Gastroesophageal sphincter (tissue), 4 donors: ENCODE measurements at regions not wholly inside any gene's neighbourhood (a gene's known extent, or its start where the extent isn't known, plus 50 kb on each side); places are given as distances from the start of the nearest gene placed in this dataset.

Experiments
- ATAC-seq: fragments of 150-250 bp; one replicate; pipeline ENCODE4 v1.9.1; 2016; ENCODE audit warnings: mild to moderate bottlenecking, moderate library complexity
- H3K27ac ChIP-seq, 4 donors: fragments of 200-600 bp; sonication (generic) in 3 of 4; 1 replicate in 3 of 4; 2 replicates in 1 of 4; pipeline ENCODE4 v1.5.1; 2016 to 2019
- H3K27me3 ChIP-seq: fragments of 200-600 bp; sonication (generic); one replicate; pipeline ENCODE4 v1.5.1; 2019
- H3K36me3 ChIP-seq, 2 donors: fragments of 200-600 bp; sonication (generic); one replicate each; pipeline ENCODE4 v1.5.1; 2019; ENCODE audit warnings: control low read depth in 1 of 2
- H3K4me1 ChIP-seq, 3 donors: fragments of 200-600 bp; sonication (generic); 1 replicate in 2 of 3; 2 replicates in 1 of 3; pipeline ENCODE4 v1.5.1; 2016 to 2019; ENCODE audit warnings: control low read depth in 2 of 3
- H3K4me3 ChIP-seq, 2 donors: fragments of 200-600 bp; sonication (generic); one replicate each; pipeline ENCODE4 v1.5.1; 2019; ENCODE audit warnings: mild to moderate bottlenecking in 1 of 2, moderate library complexity in 1 of 2
- H3K9me3 ChIP-seq, 3 donors: fragments of 200-600 bp; sonication (generic); one replicate each; pipeline ENCODE4 v1.5.1; 2017 to 2019; ENCODE audit warnings: control low read depth in 2 of 3
- CTCF ChIP-seq, 4 experiments: fragments of 200-600 bp in 2 of 4; fragments of 450-650 bp in 2 of 4; sonication (generic) in 1 of 4; IDR thresholded peaks; one replicate each; pipeline ENCODE4 v1.5.1; 2017 to 2019; ENCODE audit warnings: antibody characterized with exemption in 4 of 4, mild to moderate bottlenecking in 2 of 4, moderate library complexity in 2 of 4
- EP300 ChIP-seq: sonication (generic); formaldehyde crosslinking; IDR thresholded peaks from one replicate; pipeline ENCODE4 v1.6.1; 2017; ENCODE audit warnings: antibody characterized with exemption, mild to moderate bottlenecking
- POLR2A ChIP-seq, 2 donors: fragments of 450-650 bp; IDR thresholded peaks; one replicate each; pipeline ENCODE4 v1.6.1; 2017; ENCODE audit warnings: antibody characterized with exemption in 2 of 2, mild to moderate bottlenecking in 2 of 2, moderate library complexity in 1 of 2
- POLR2AphosphoS5 ChIP-seq: sonication (generic); formaldehyde crosslinking; IDR thresholded peaks from one replicate; pipeline ENCODE4 v1.6.1; 2017; ENCODE audit warnings: antibody characterized with exemption
- WGBS, 2 donors: methylation state at CpG; one replicate each; pipeline ENCODE4 v1.1.5; 2018; ENCODE audit warnings: low coverage in 1 of 2; 5-methylcytosine and 5-hydroxymethylcytosine counted together

GRCh38 chr15:31559786-31560185, 233.2 kb downstream of the KLF13 start:
- WGBS, 2 donors = 72 to 78% methylated on average over 3 of the region's 3 CpGs
- H3K4me1 ChIP-seq = no peaks in the 10 kb centered on the region
- peaks cover 0 to 26% of the 10 kb centered on the region in 2 donors for H3K36me3 ChIP-seq
- no peaks in the 10 kb centered on the region for H3K27me3 ChIP-seq
- H3K4me3 ChIP-seq = no peak overlapping the region
- TF ChIP-seq POLR2AphosphoS5 = no peak
- TF ChIP-seq POLR2A (IDR thresholded peaks at IDR 0.05) = no peak
- TF ChIP-seq EP300 = no peak
- no peak for TF ChIP-seq CTCF (IDR thresholded peaks at IDR 0.05)
- no peaks in the 10 kb centered on the region for H3K9me3 ChIP-seq
- no peak for ATAC-seq
- no peak overlapping the region for H3K27ac ChIP-seq

- TF ChIP-seq POLR2AphosphoS5 (no peak), CTCF (IDR thresholded peaks at IDR 0.05) (no peak), POLR2A (IDR thresholded peaks at IDR 0.05) (no peak)
- Histone ChIP-seq H3K27ac (no peak overlapping the region), H3K4me1 (no peaks in the 10 kb centered on the region), H3K36me3 (peaks cover 0 to 26% of the 10 kb centered on the region in 2 donors), H3K4me3 (no peak overlapping the region), H3K27me3 (no peaks in the 10 kb centered on the region), H3K9me3 (no peaks in the 10 kb centered on the region)
- no peak for ATAC-seq
- WGBS, 2 donors = 71 to 74% methylated on average over 1 to 4 of the region's 4 CpGs
Observed at GRCh38 chr15:31560643-31561042, 234.0 kb downstream of the KLF13 start.

- peaks cover 0 to 26% of the 10 kb centered on the region in 2 donors for H3K36me3 ChIP-seq
- no peaks in the 10 kb centered on the region for H3K27me3 ChIP-seq
- TF ChIP-seq POLR2A (IDR thresholded peaks at IDR 0.05) (no peak), POLR2AphosphoS5 (no peak), EP300 (no peak)
- H3K9me3 ChIP-seq = no peaks in the 10 kb centered on the region
- no peaks in the 10 kb centered on the region for H3K4me1 ChIP-seq
- H3K27ac ChIP-seq = no peak overlapping the region
- ATAC-seq = no peak
- H3K4me3 ChIP-seq = no peak overlapping the region
- 78 to 97% methylated on average over 5 to 7 of the region's 7 CpGs for WGBS, 2 donors
Observed at GRCh38 chr15:31561156-31561555, 234.5 kb downstream of the KLF13 start.

GRCh38 chr15:31563001-31563400, 236.4 kb downstream of the KLF13 start:
- Histone ChIP-seq H3K4me3 (no peak overlapping the region), H3K9me3 (peaks cover 0 to 13% (median 0%) of the 10 kb centered on the region in 3 donors), H3K4me1 (no peaks in the 10 kb centered on the region), H3K27me3 (no peaks in the 10 kb centered on the region), H3K36me3 (peaks cover 0 to 28% of the 10 kb centered on the region in 2 donors), H3K27ac (no peak overlapping the region)
- 90 to 100% methylated on average over 4 to 5 of the region's 5 CpGs for WGBS, 2 donors
- TF ChIP-seq CTCF (IDR thresholded peaks at IDR 0.05) (no peak), POLR2A (IDR thresholded peaks at IDR 0.05) (no peak), EP300 (no peak), POLR2AphosphoS5 (no peak)
- ATAC-seq = no peak

- H3K4me3 ChIP-seq = no peak overlapping the region
- no peaks in the 10 kb centered on the region for H3K27me3 ChIP-seq
- H3K36me3 ChIP-seq = peaks cover 0 to 27% of the 10 kb centered on the region in 2 donors
- TF ChIP-seq EP300 (no peak), POLR2AphosphoS5 (no peak), CTCF (IDR thresholded peaks at IDR 0.05) (no peak), POLR2A (IDR thresholded peaks at IDR 0.05) (no peak)
- 93 to 100% methylated on average over 1 to 3 of the region's 3 CpGs for WGBS, 2 donors
- no peak overlapping the region for H3K27ac ChIP-seq
- ATAC-seq = no peak
- H3K9me3 ChIP-seq = peaks cover 0 to 15% (median 0%) of the 10 kb centered on the region in 3 donors
- H3K4me1 ChIP-seq = no peaks in the 10 kb centered on the region
Observed at GRCh38 chr15:31563421-31563820, 236.8 kb downstream of the KLF13 start.
